ENCODE measurements at regions not wholly inside any gene's neighbourhood (a gene's known extent, or its start where the extent isn't known, plus 50 kb on each side); places are given as distances from the start of the nearest gene placed in this dataset.

- TF ChIP-seq REST (IDR thresholded peaks at IDR 0.05; ENCODE audit: low read depth) (no peak), EP300 (IDR thresholded peaks at IDR 0.05; ENCODE audit: borderline replicate concordance) (no peak), CREB1 (IDR thresholded peaks at IDR 0.05; ENCODE audit: low read depth) (no peak), TAF1 (IDR thresholded peaks at IDR 0.05; ENCODE audit: low read depth) (no peak), TEAD4 (IDR thresholded peaks at IDR 0.05) (no peak), ZBTB7A (IDR thresholded peaks at IDR 0.05; ENCODE audit: low read depth) (no peak), NFIC (IDR thresholded peaks at IDR 0.05) (no peak), YY1 (IDR thresholded peaks at IDR 0.05; ENCODE audit: low read depth) (no peak), RAD21 (IDR thresholded peaks at IDR 0.05; ENCODE audit: low read depth) (no peak), CEBPB (IDR thresholded peaks at IDR 0.05) (no peak), FOXM1 (IDR thresholded peaks at IDR 0.05; ENCODE audit: borderline replicate concordance, low read depth) (no peak)
Measured at GRCh38 chr6:8995156-8995555, 559.8 kb upstream of the SLC35B3 start.

All from Ishikawa (cell line).